ENCODE measurements at regions not wholly inside any gene's neighbourhood (a gene's known extent, or its start where the extent isn't known, plus 50 kb on each side); places are given as distances from the start of the nearest gene placed in this dataset.

DNA sequence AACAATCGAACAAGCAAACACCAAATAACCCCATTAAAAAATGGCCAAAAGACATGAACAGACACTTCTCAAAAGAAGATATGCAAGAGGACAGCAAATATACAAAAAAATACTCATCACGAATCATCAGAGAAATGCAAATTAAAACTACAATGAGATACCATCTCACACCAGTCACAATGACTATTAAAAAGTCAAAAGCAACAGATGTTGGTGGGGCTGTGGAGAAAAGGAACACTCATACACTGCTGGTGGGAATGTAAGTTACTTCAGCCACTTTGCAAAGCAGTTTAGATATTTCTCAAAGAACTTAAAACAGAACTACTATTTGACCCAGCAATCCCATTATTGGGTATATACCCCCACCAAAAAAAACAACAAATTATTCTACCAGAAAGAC lies 51.3 kb upstream of the FLI1 start:
- DNase-seq, result no peak
- Mint-ChIP-seq H3K27ac (no peak overlapping the region), H3K27me3 (no peaks in the 10 kb centered on the region), H3K4me3 (no peak overlapping the region), H3K9me3 (no peaks in the 10 kb centered on the region), H3K4me1 (peaks cover 22% of the 10 kb centered on the region), H3K36me3 (ENCODE audit: low read depth) (no peaks in the 10 kb centered on the region)
- ATAC-seq, result no peak

GRCh38 chr11:128643661-128644317 lies 50.1 kb upstream of the FLI1 start:
- no peaks in the 10 kb centered on the region for H3K9me3 Mint-ChIP-seq
- ATAC-seq (peak; percentile 73), DNase-seq (no peak)
- peaks cover 16% of the 10 kb centered on the region for H3K4me1 Mint-ChIP-seq
- no peaks in the 10 kb centered on the region for H3K27me3 Mint-ChIP-seq
- no peak overlapping the region for H3K27ac Mint-ChIP-seq
- no peaks in the 10 kb centered on the region for H3K36me3 Mint-ChIP-seq (ENCODE audit: low read depth)
- H3K4me3 Mint-ChIP-seq, result no peak overlapping the region

All from activated naive CD8-positive, alpha-beta T cell treated with anti-CD3 and anti-CD28 coated beads, Interleukin-2, amount 50 U/mL, for 24 hours (primary cell).